SK-N-MC (cell line): ENCODE measurements at regions not wholly inside any gene's neighbourhood (a gene's known extent, or its start where the extent isn't known, plus 50 kb on each side); places are given as distances from the start of the nearest gene placed in this dataset.

Experiments used
- EZH2 ChIP-seq: fragments of 200-600 bp; sonication (generic); IDR thresholded peaks from one replicate; pipeline ENCODE4 v1.6.1; 2017; ENCODE audit warnings: antibody characterized with exemption
- FOXP2 ChIP-seq: optimal IDR thresholded peaks from 2 replicates; pipeline ENCODE3; 2011; ENCODE audit warnings: mild to moderate bottlenecking, moderate library complexity; ENCODE audit not compliant: insufficient read depth; ENCODE audit errors: extremely low read length, control extremely low read depth
- POLR2AphosphoS5 ChIP-seq: IDR thresholded peaks from 2 replicates; pipeline ENCODE4 v1.6.1; 2012; ENCODE audit warnings: mild to moderate bottlenecking, low read depth, low read length, borderline replicate concordance

- no peak for TF ChIP-seq EZH2
- no peak for TF ChIP-seq POLR2AphosphoS5
- no peak for TF ChIP-seq FOXP2
These were observed 888.5 kb downstream of the UQCRFS1 start for GRCh38 chr19:28324275-28325060.
